CD8-positive, alpha-beta memory T cell (primary cell): ENCODE measurements at regions not wholly inside any gene's neighbourhood (a gene's known extent, or its start where the extent isn't known, plus 50 kb on each side); places are given as distances from the start of the nearest gene placed in this dataset.

ENCODE experiments used
- CTCF ChIA-PET: fragments of 350-600 bp; sonication (Branson Sonifier 250); formaldehyde crosslinking; loops from one replicate; lab custom pipeline; 2021; ENCODE audit warnings: antibody characterized with exemption; lab: Charles Lee
- POLR2A ChIA-PET: fragments of 350-600 bp; sonication (Branson Sonifier 250); formaldehyde crosslinking; loops from one replicate; lab custom pipeline; 2021; ENCODE audit warnings: antibody characterized with exemption; lab: Charles Lee
- DNase-seq, 5 donors: peaks; one replicate each; pipeline versions ENCODE4 v3.0.0 to v3.0.0-alpha.2; 2020 to 2022; ENCODE audit warnings: mixed read lengths in 1 of 5
- H3K27ac ChIP-seq: one replicate; pipeline ENCODE4 v1.7.0; 2013; ENCODE audit warnings: low read depth, mild to moderate bottlenecking, low read length, moderate library complexity
- H3K27me3 ChIP-seq: 2 replicates; pipeline ENCODE4 v1.7.0; 2013; ENCODE audit warnings: low read length, mild to moderate bottlenecking; ENCODE audit not compliant: insufficient read depth, poor library complexity, severe bottlenecking
- H3K36me3 ChIP-seq: 2 replicates; pipeline ENCODE4 v1.7.0; 2013; ENCODE audit warnings: mild to moderate bottlenecking, low read length, moderate library complexity; ENCODE audit not compliant: insufficient read depth
- H3K4me1 ChIP-seq: 2 replicates; pipeline ENCODE4 v1.7.0; 2013; ENCODE audit warnings: mild to moderate bottlenecking, low read length, moderate library complexity; ENCODE audit not compliant: insufficient read depth
- H3K4me3 ChIP-seq: 2 replicates; pipeline ENCODE4 v1.7.0; 2013; ENCODE audit warnings: mild to moderate bottlenecking, low read length
- H3K9me3 ChIP-seq: 2 replicates; pipeline ENCODE4 v1.7.0; 2013; ENCODE audit warnings: mild to moderate bottlenecking, low read length
- H3K27ac Mint-ChIP-seq, 8 donors: one replicate each; pipeline ENCODE4 v1.8.0; 2020 to 2021; ENCODE audit warnings: mixed read lengths in 8 of 8, mild to moderate bottlenecking in 6 of 8, inconsistent platforms in 3 of 8, moderate library complexity in 3 of 8
- H3K27me3 Mint-ChIP-seq, 2 donors: one replicate each; pipeline ENCODE4 v1.8.0; 2020 to 2021; ENCODE audit warnings: mixed read lengths in 2 of 2, mild to moderate bottlenecking in 1 of 2, moderate library complexity in 1 of 2
- H3K36me3 Mint-ChIP-seq, 3 donors: one replicate each; pipeline ENCODE4 v1.8.0; 2020 to 2021; ENCODE audit warnings: mixed read lengths in 3 of 3, inconsistent platforms in 1 of 3, mild to moderate bottlenecking in 1 of 3
- H3K4me1 Mint-ChIP-seq, 3 donors: one replicate each; pipeline ENCODE4 v1.8.0; 2020 to 2021; ENCODE audit warnings: mixed read lengths in 3 of 3, inconsistent platforms in 1 of 3, mild to moderate bottlenecking in 1 of 3
- H3K4me3 Mint-ChIP-seq, 7 donors: one replicate each; pipeline ENCODE4 v1.8.0; 2020 to 2021; ENCODE audit warnings: mixed read lengths in 7 of 7, mild to moderate bottlenecking in 6 of 7, moderate library complexity in 4 of 7, inconsistent platforms in 2 of 7
- H3K9me3 Mint-ChIP-seq, 5 donors: one replicate each; pipeline ENCODE4 v1.8.0; 2020 to 2022; ENCODE audit warnings: mixed read lengths in 5 of 5, mild to moderate bottlenecking in 3 of 5, moderate library complexity in 2 of 5, inconsistent platforms in 1 of 5

GRCh38 chr5:84494453-84494852 lies 109.8 kb upstream of the EDIL3 start:
- H3K4me1 Mint-ChIP-seq: no peaks in the 10 kb centered on the region
- H3K9me3 Mint-ChIP-seq: peaks cover 0 to 16% (median 5%) of the 10 kb centered on the region in 5 donors

GRCh38 chr5:84487963-84488362 lies 103.3 kb upstream of the EDIL3 start:
- POLR2A ChIA-PET: no interaction called here
- peaks cover 0 to 7% (median 6%) of the 10 kb centered on the region in 5 donors for H3K9me3 Mint-ChIP-seq

More at GRCh38 chr5:84494453-84494852, 109.8 kb upstream of the EDIL3 start:
- Histone ChIP-seq H3K27me3 (no peaks in the 10 kb centered on the region), H3K4me1 (no peaks in the 10 kb centered on the region), H3K27ac (no peak overlapping the region), H3K4me3 (no peak overlapping the region), H3K36me3 (no peaks in the 10 kb centered on the region), H3K9me3 (no peaks in the 10 kb centered on the region)
- ChIA-PET CTCF (no interaction called here), POLR2A (no interaction called here)
- Mint-ChIP-seq H3K27me3 (no peaks in the 10 kb centered on the region), H3K4me3 (no peak overlapping the region), H3K27ac (no peak overlapping the region), H3K36me3 (no peaks in the 10 kb centered on the region)
- DNase-seq: no peak

GRCh38 chr5:84480873-84481637 lies 96.4 kb upstream of the EDIL3 start:
- Histone ChIP-seq H3K9me3 (no peaks in the 10 kb centered on the region), H3K4me1 (no peaks in the 10 kb centered on the region), H3K27ac (no peak overlapping the region), H3K27me3 (no peaks in the 10 kb centered on the region), H3K4me3 (no peak overlapping the region), H3K36me3 (no peaks in the 10 kb centered on the region)
- ChIA-PET POLR2A (no interaction called here), CTCF (no interaction called here)
- Mint-ChIP-seq H3K36me3 (no peaks in the 10 kb centered on the region), H3K4me1 (no peaks in the 10 kb centered on the region), H3K4me3 (no peak overlapping the region), H3K27me3 (no peaks in the 10 kb centered on the region), H3K27ac (no peak overlapping the region), H3K9me3 (peaks cover 0 to 18% (median 3%) of the 10 kb centered on the region in 5 donors)
- no peak for DNase-seq

More at GRCh38 chr5:84487963-84488362, 103.3 kb upstream of the EDIL3 start:
- Histone ChIP-seq H3K27ac (no peak overlapping the region), H3K4me1 (no peaks in the 10 kb centered on the region), H3K36me3 (no peaks in the 10 kb centered on the region), H3K9me3 (no peaks in the 10 kb centered on the region), H3K27me3 (no peaks in the 10 kb centered on the region), H3K4me3 (no peak overlapping the region)
- no peak overlapping the region for H3K27ac Mint-ChIP-seq
- H3K36me3 Mint-ChIP-seq: no peaks in the 10 kb centered on the region
- no peaks in the 10 kb centered on the region for H3K27me3 Mint-ChIP-seq
- CTCF ChIA-PET: no interaction called here
- H3K4me3 Mint-ChIP-seq: no peak overlapping the region
- H3K4me1 Mint-ChIP-seq: no peaks in the 10 kb centered on the region
- DNase-seq: no peak

- no peaks in the 10 kb centered on the region for H3K36me3 Mint-ChIP-seq
- H3K27ac Mint-ChIP-seq: no peak overlapping the region
- DNase-seq: no peak
- no peaks in the 10 kb centered on the region for H3K27me3 Mint-ChIP-seq
- ChIA-PET POLR2A (no interaction called here), CTCF (no interaction called here)
- H3K9me3 Mint-ChIP-seq: peaks cover 0 to 29% (median 3%) of the 10 kb centered on the region in 5 donors
- Histone ChIP-seq H3K9me3 (no peaks in the 10 kb centered on the region), H3K36me3 (no peaks in the 10 kb centered on the region), H3K27me3 (no peaks in the 10 kb centered on the region), H3K4me3 (no peak overlapping the region), H3K27ac (no peak overlapping the region), H3K4me1 (no peaks in the 10 kb centered on the region)
- H3K4me1 Mint-ChIP-seq: no peaks in the 10 kb centered on the region
- H3K4me3 Mint-ChIP-seq: no peak overlapping the region
These were observed 93.9 kb upstream of the EDIL3 start for GRCh38 chr5:84478603-84479002.

- no peaks in the 10 kb centered on the region for H3K36me3 ChIP-seq
- no peaks in the 10 kb centered on the region for H3K4me1 ChIP-seq
- Mint-ChIP-seq H3K27ac (no peak overlapping the region), H3K9me3 (peaks cover under 1 to 37% (median 8%) of the 10 kb centered on the region in 5 donors), H3K36me3 (no peaks in the 10 kb centered on the region), H3K4me1 (no peaks in the 10 kb centered on the region), H3K4me3 (no peak overlapping the region), H3K27me3 (no peaks in the 10 kb centered on the region)
- H3K9me3 ChIP-seq: no peaks in the 10 kb centered on the region
- H3K4me3 ChIP-seq: no peak overlapping the region
- DNase-seq: no peak
- no peak overlapping the region for H3K27ac ChIP-seq
- CTCF ChIA-PET: no interaction called here
- POLR2A ChIA-PET: no interaction called here
- no peaks in the 10 kb centered on the region for H3K27me3 ChIP-seq
These were observed 92.8 kb upstream of the EDIL3 start for GRCh38 chr5:84477485-84477884.

GRCh38 chr5:84474126-84474525 lies 89.4 kb upstream of the EDIL3 start:
- H3K36me3 ChIP-seq: no peaks in the 10 kb centered on the region
- no peaks in the 10 kb centered on the region for H3K4me1 ChIP-seq
- H3K4me3 ChIP-seq: no peak overlapping the region
- H3K4me1 Mint-ChIP-seq: no peaks in the 10 kb centered on the region
- H3K27ac Mint-ChIP-seq: no peak overlapping the region
- CTCF ChIA-PET: no interaction called here
- no peaks in the 10 kb centered on the region for H3K27me3 Mint-ChIP-seq
- peaks cover 6 to 37% (median 11%) of the 10 kb centered on the region in 5 donors for H3K9me3 Mint-ChIP-seq
- no peak for DNase-seq
- H3K36me3 Mint-ChIP-seq: no peaks in the 10 kb centered on the region
- H3K27ac ChIP-seq: no peak overlapping the region
- no peaks in the 10 kb centered on the region for H3K9me3 ChIP-seq
- no peaks in the 10 kb centered on the region for H3K27me3 ChIP-seq
- H3K4me3 Mint-ChIP-seq: no peak overlapping the region
- POLR2A ChIA-PET: no interaction called here

GRCh38 chr5:84453405-84453804 lies 68.7 kb upstream of the EDIL3 start:
- no peak overlapping the region for H3K4me3 Mint-ChIP-seq
- Histone ChIP-seq H3K27me3 (no peaks in the 10 kb centered on the region), H3K36me3 (no peaks in the 10 kb centered on the region), H3K4me3 (no peak overlapping the region), H3K27ac (no peak overlapping the region), H3K4me1 (no peaks in the 10 kb centered on the region), H3K9me3 (no peaks in the 10 kb centered on the region)
- no peaks in the 10 kb centered on the region for H3K27me3 Mint-ChIP-seq
- CTCF ChIA-PET: no interaction called here
- H3K4me1 Mint-ChIP-seq: no peaks in the 10 kb centered on the region
- no peak overlapping the region for H3K27ac Mint-ChIP-seq
- POLR2A ChIA-PET: no interaction called here
- no peak for DNase-seq
- H3K36me3 Mint-ChIP-seq: no peaks in the 10 kb centered on the region
- H3K9me3 Mint-ChIP-seq: peaks cover 6 to 30% (median 12%) of the 10 kb centered on the region in 5 donors

GRCh38 chr5:84450617-84451414 lies 66.1 kb upstream of the EDIL3 start:
- H3K27me3 ChIP-seq: no peaks in the 10 kb centered on the region
- ChIA-PET POLR2A (no interaction called here), CTCF (no interaction called here)
- Mint-ChIP-seq H3K9me3 (peaks cover 6 to 24% (median 12%) of the 10 kb centered on the region in 5 donors), H3K27ac (no peak overlapping the region), H3K27me3 (no peaks in the 10 kb centered on the region), H3K36me3 (no peaks in the 10 kb centered on the region), H3K4me1 (no peaks in the 10 kb centered on the region), H3K4me3 (no peak overlapping the region)
- no peak for DNase-seq
- H3K9me3 ChIP-seq: no peaks in the 10 kb centered on the region
- H3K4me1 ChIP-seq: no peaks in the 10 kb centered on the region
- no peaks in the 10 kb centered on the region for H3K36me3 ChIP-seq
- no peak overlapping the region for H3K4me3 ChIP-seq
- no peak overlapping the region for H3K27ac ChIP-seq
